ENCODE measurements at regions not wholly inside any gene's neighbourhood (a gene's known extent, or its start where the extent isn't known, plus 50 kb on each side); places are given as distances from the start of the nearest gene placed in this dataset.

- no peak for DNase-seq (ENCODE audit: low spot score)
Measured at GRCh38 chr4:138925495-138925894, 90.1 kb upstream of the NOCT start.

GRCh38 chr4:138919094-138919936 lies 96.3 kb upstream of the NOCT start:
- DNase-seq (ENCODE audit: low spot score): peak; percentile 58

- no peak for DNase-seq (ENCODE audit: low spot score)
Measured at GRCh38 chr4:138918169-138918869, 97.3 kb upstream of the NOCT start.

GRCh38 chr4:138916763-138917162 lies 98.8 kb upstream of the NOCT start:
- no peak for DNase-seq (ENCODE audit: low spot score)

- no peak for DNase-seq (ENCODE audit: low spot score)
Measured at GRCh38 chr4:138915756-138916155, 99.8 kb upstream of the NOCT start.

- no peak for DNase-seq (ENCODE audit: low spot score)
Measured at GRCh38 chr4:138912704-138913340, 102.8 kb upstream of the NOCT start.

GRCh38 chr4:138911909-138912703 lies 103.5 kb upstream of the NOCT start:
- no peak for DNase-seq (ENCODE audit: low spot score)

GRCh38 chr4:138910914-138911336 lies 104.7 kb upstream of the NOCT start:
- DNase-seq (ENCODE audit: low spot score): peak; percentile 84

GRCh38 chr4:138910195-138910913 lies 105.2 kb upstream of the NOCT start:
- DNase-seq (ENCODE audit: low spot score): no peak

GRCh38 chr4:138909587-138909986 lies 106.0 kb upstream of the NOCT start:
- DNase-seq (ENCODE audit: low spot score): no peak

- no peak for DNase-seq (ENCODE audit: low spot score)
Measured at GRCh38 chr4:138908134-138908533, 107.4 kb upstream of the NOCT start.

GRCh38 chr4:138907174-138907573 lies 108.4 kb upstream of the NOCT start:
- DNase-seq (ENCODE audit: low spot score): no peak

GRCh38 chr4:138904793-138905192 lies 110.8 kb upstream of the NOCT start:
- no peak for DNase-seq (ENCODE audit: low spot score)

- DNase-seq (ENCODE audit: low spot score): no peak
Measured at GRCh38 chr4:138903185-138903584, 112.4 kb upstream of the NOCT start.

- no peak for DNase-seq (ENCODE audit: low spot score)
Measured at GRCh38 chr4:138902705-138903104, 112.9 kb upstream of the NOCT start.

GRCh38 chr4:138901177-138901576 lies 114.4 kb upstream of the NOCT start:
- no peak for DNase-seq (ENCODE audit: low spot score)

- DNase-seq (ENCODE audit: low spot score): no peak
Measured at GRCh38 chr4:138899999-138900398, 115.6 kb upstream of the NOCT start.

GRCh38 chr4:138898282-138898681 lies 117.3 kb upstream of the NOCT start:
- DNase-seq (ENCODE audit: low spot score): no peak

- DNase-seq (ENCODE audit: low spot score): no peak
Measured at GRCh38 chr4:138897811-138898226, 117.8 kb upstream of the NOCT start.

- DNase-seq (ENCODE audit: low spot score): no peak
Measured at GRCh38 chr4:138894709-138895108, 120.9 kb upstream of the NOCT start.

- no peak for DNase-seq (ENCODE audit: low spot score)
Measured at GRCh38 chr4:138894011-138894410, 121.6 kb upstream of the NOCT start.

Data from mucosa of gallbladder (tissue), 1 donor.